ENCODE measurements at regions not wholly inside any gene's neighbourhood (a gene's known extent, or its start where the extent isn't known, plus 50 kb on each side); places are given as distances from the start of the nearest gene placed in this dataset.
"Not testable (repeated sequence)": the region's sequence is repeated elsewhere in the genome, so short reads cannot be mapped to it uniquely, and the experiment has no call there.

GRCh38 chr4:8696369-8697127 is 104.0 kb downstream of the CPZ start:
- no peak for DNase-seq

GRCh38 chr4:8695237-8696219 is 103.0 kb downstream of the CPZ start:
- DNase-seq = no peak

DNA sequence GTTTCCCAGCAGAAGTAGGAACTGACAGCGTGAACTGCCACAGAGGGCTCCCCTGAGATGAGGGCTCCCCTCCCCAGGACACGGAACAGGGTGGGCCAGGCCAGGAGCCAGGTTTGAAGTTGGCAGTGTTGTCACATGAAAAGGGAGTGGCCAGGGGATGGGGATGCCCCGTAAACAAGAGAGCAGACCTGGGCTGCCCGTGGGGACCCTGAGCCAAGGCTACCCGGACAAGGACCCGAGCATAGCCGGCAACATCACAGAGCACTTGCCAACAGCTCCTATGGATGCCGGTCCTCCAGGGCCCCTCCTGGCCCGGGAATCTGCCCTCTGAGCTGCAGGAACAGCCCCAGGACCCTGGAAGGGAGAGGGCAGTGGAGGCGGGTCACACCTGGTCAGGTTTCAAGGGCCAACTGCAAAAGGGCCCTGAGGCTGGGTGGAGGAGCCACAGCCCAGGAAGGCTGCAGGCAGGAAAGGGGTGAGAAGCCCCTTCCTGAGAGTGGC is 102.1 kb downstream of the CPZ start:
- DNase-seq = no peak

- DNase-seq = no peak
Measured at GRCh38 chr4:8694226-8694625, 101.7 kb downstream of the CPZ start.

DNA sequence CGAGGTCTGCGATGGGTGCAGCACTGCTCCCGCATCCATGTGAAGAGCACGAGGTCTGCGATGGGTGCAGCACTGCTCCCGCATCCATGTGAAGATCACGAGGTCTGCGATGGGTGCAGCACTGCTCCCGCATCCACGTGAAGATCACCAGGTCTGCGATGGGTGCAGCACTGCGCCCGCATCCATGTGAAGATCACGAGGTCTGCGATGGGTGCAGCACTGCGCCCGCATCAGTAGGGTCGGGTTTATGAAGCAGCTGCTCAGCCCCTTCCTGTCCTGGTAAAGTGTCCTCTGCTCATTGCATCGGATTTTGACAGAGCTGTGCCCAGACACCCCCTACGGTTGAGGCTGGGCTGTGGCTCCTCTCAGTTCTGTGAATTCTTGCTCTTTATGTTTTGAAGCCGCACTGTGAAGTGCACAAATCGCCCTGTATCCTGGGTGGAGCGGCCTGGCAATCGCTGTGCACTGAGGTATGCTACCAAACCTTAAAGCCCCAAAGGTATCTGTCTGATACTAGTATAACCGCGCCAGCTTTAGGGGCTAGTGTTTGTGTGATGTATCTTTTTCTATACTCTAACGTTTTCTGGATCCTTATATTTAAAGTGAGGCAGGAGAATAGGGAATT is 98.7 kb downstream of the CPZ start:
- DNase-seq = no peak

GRCh38 chr4:8690216-8691150 is 97.9 kb downstream of the CPZ start:
- no peak for DNase-seq

- no peak for DNase-seq
Measured at GRCh38 chr4:8689741-8690140, 97.2 kb downstream of the CPZ start.

GRCh38 chr4:8688908-8689445 is 96.4 kb downstream of the CPZ start:
- DNase-seq = no peak

DNA sequence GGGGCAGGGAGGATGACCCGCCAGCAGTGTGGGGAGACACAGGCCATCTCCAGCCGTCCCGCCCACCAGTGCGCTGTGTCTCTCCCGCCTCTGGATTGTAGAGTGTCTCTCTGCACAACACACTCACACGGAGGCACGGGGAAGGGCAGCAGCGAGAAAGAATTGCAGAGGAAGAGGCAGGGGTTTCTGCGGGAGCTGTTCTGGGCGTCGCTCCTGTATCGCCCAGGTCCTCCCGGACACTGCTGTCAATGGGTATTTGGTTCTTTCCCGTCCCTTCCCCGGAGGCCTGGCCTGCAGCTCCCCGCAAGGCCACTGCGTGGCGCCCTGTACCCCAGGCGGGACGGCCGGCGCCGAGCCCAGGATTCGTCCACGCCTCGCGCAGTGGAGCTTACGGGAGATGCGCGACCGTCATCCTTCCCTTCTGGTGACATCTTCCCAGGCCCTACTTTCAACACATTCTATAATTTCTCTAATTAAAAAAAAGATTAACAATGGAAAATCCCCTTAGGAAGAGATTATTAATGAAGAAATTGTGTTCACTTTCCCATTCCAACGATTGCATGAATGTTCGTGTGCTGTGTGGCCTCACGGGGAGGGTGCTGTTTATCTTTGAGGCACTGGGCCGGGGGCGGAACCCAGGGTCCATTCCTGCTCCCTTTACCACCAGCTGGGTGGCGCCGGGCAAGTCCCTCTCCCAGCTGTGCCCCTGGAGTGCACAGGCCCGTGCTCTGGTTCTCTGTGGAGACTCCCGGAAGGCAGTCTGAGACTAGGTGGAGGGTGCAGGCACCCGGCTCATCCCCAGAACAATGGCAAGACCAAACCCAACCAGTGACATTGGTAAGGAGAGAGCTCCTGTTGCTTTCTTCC is 95.7 kb downstream of the CPZ start:
- DNase-seq = peak in 1 of 2 experiments; percentile 23

- no peak for DNase-seq
Measured at GRCh38 chr4:8687083-8687482, 94.5 kb downstream of the CPZ start.

GRCh38 chr4:8685831-8686230 is 93.3 kb downstream of the CPZ start:
- no peak for DNase-seq

- DNase-seq = no peak
Measured at GRCh38 chr4:8683462-8683861, 90.9 kb downstream of the CPZ start.

GRCh38 chr4:8682725-8683124 is 90.2 kb downstream of the CPZ start:
- DNase-seq = no peak

DNA sequence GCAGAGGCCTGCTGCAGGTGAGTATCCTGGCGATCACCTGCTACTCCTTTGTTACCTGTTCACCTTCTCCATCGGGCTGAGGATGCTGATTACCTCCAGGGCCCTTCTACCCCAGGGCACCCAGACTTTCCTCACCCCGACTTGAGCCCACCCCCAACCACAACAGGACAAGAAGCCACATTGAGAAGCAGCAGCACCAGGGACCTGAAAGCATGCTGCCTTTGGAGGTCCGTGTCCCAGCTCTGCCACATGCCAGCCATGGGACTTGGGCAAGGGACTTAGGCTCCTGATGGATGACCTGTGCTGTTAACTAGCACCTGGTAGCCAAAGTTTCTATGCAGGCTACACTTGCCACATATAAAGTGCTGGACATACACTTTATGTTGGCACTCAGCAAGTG is 89.7 kb downstream of the CPZ start:
- no peak for DNase-seq

DNA sequence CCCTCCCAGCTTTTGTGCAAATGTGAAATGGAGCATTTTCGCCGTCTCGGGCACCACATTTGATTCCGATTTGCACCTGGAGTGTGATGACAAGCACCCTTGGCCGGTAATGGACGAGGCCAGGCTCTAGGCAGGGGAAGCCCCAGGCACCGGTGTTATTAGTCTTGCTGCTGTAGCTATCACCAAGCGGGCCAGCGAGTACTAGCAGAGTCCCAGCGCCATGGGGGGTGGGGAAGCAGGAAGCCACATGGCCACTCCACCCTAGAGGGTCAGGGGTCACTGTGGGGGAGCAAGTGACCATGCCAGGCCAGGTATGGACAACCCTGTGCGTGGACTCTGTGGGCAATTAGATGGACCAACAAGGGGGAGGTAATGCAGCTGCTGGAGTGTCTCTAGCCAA is 88.8 kb downstream of the CPZ start:
- no peak for DNase-seq

DNA sequence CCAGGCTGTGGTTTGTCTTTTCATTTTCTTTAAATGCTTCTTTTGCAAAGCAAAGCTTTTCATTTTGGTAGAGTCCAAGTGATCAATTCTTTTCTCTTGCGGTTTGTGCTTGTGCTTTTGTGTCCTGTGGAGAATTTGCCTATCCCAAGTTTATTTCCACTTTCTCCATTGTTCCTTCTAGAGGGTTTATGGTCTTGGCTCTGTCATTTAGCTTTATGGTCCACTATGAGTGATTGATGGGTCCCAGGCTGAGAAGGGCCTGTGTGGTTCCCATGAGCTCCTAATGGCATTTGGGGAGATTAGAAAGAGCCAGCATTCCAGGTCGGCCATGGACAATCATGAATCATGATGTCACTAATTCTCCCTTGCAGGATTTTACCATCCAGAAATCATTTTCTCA is 86.5 kb downstream of the CPZ start:
- DNase-seq = no peak

- no peak for DNase-seq
Measured at GRCh38 chr4:8676676-8677075, 84.1 kb downstream of the CPZ start.

DNA sequence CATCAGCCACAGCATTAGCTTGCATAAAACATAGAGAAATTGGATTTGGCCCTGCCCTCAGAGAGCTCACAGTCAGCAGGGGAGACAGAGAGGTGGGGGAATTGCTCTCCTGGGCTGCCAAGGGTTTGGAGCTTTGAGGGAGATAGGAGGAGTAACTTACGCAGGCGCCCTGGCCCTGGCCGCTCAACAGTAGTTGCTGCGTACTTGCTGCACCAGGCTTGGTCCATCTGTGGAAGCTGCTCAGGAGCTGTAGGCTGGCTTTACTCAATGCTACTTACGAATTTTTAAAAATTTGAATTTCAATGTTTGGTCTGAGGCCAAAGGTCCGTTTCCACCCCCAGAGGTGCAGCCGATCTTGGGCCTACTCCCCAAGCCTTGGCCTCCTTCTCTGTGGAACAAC is 83.3 kb downstream of the CPZ start:
- DNase-seq = no peak

DNA sequence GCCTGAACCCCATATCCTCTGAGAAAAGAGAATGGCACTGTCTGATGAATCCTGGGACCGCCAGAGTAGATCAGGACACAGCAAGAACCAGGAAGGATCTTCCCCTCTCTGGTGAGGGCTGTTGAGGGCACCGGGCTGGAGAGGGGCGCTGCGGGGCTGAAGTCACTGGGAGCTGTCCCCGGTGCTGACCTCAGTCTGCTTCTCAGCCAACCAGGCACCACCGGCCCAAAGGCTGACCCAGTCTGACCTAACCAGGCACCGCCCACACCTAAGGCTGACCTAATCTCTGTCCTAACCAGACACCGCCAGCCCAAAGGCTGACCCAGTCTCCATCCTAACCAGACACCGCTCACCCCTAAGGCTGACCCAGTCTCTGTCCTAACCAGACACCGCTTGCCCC is 82.8 kb downstream of the CPZ start:
- DNase-seq = no peak

- DNase-seq = no peak
Measured at GRCh38 chr4:8674311-8674885, 81.8 kb downstream of the CPZ start.

GRCh38 chr4:8673106-8673505 is 80.5 kb downstream of the CPZ start:
- not testable (repeated sequence) for DNase-seq

All from NCI-H1930 (cell line).